Suprapubic skin (tissue), 4 donors: ENCODE measurements at regions not wholly inside any gene's neighbourhood (a gene's known extent, or its start where the extent isn't known, plus 50 kb on each side); places are given as distances from the start of the nearest gene placed in this dataset.

ENCODE experiments used
- DNase-seq, 2 donors: peaks; one replicate each; pipeline ENCODE4 v3.0.0-alpha.2; 2019; ENCODE audit warnings: low spot score in 2 of 2
- H3K27ac ChIP-seq: fragments of 200-600 bp; sonication (generic); one replicate; pipeline ENCODE4 v1.5.1; 2019
- H3K27me3 ChIP-seq: fragments of 200-600 bp; sonication (generic); one replicate; pipeline ENCODE4 v1.5.1; 2019
- H3K36me3 ChIP-seq: fragments of 200-600 bp; sonication (generic); one replicate; pipeline ENCODE4 v1.5.1; 2019
- H3K4me1 ChIP-seq: fragments of 200-600 bp; sonication (generic); one replicate; pipeline ENCODE4 v1.5.1; 2019
- H3K4me3 ChIP-seq: fragments of 200-600 bp; sonication (generic); one replicate; pipeline ENCODE4 v1.5.1; 2019; ENCODE audit warnings: mild to moderate bottlenecking
- H3K9me3 ChIP-seq: fragments of 200-600 bp; sonication (generic); one replicate; pipeline ENCODE4 v1.5.1; 2019
- CTCF ChIP-seq, 2 donors: fragments of 200-600 bp in 1 of 2; fragments of 450-650 bp in 1 of 2; sonication (generic) in 1 of 2; IDR thresholded peaks; one replicate each; pipeline ENCODE4 v1.5.1; 2016 to 2019; ENCODE audit warnings: antibody characterized with exemption in 2 of 2, mild to moderate bottlenecking in 1 of 2, moderate library complexity in 1 of 2
- EP300 ChIP-seq: sonication (generic); formaldehyde crosslinking; IDR thresholded peaks from one replicate; pipeline ENCODE4 v1.6.1; 2017; ENCODE audit warnings: antibody characterized with exemption
- POLR2A ChIP-seq, 2 donors: fragments of 450-650 bp; IDR thresholded peaks; one replicate each; pipeline ENCODE4 v1.6.1; 2017; ENCODE audit warnings: antibody characterized with exemption in 2 of 2, mild to moderate bottlenecking in 2 of 2, moderate library complexity in 2 of 2
- POLR2AphosphoS5 ChIP-seq, 3 donors: sonication (generic); formaldehyde crosslinking; IDR thresholded peaks; one replicate each; pipeline ENCODE4 v1.6.1; 2017; ENCODE audit warnings: antibody characterized with exemption in 3 of 3
- WGBS: methylation state at CpG from one replicate; pipeline ENCODE4 v1.1.5; 2018; 5-methylcytosine and 5-hydroxymethylcytosine counted together

GRCh38 chr4:120509719-120510118 is 412.8 kb downstream of the PRDM5 start:
- Histone ChIP-seq H3K4me1 (no peaks in the 10 kb centered on the region), H3K27me3 (no peaks in the 10 kb centered on the region), H3K36me3 (no peaks in the 10 kb centered on the region), H3K4me3 (no peak overlapping the region), H3K27ac (no peak overlapping the region), H3K9me3 (no peaks in the 10 kb centered on the region)
- WGBS, result 100% methylated on average over 1 of the region's 1 CpG
- no peak for DNase-seq
- TF ChIP-seq POLR2AphosphoS5 (IDR thresholded peaks at IDR 0.05), result no peak
- no peak for TF ChIP-seq EP300
- no peak for TF ChIP-seq CTCF (IDR thresholded peaks at IDR 0.05)
- no peak for TF ChIP-seq POLR2A (IDR thresholded peaks at IDR 0.05)

GRCh38 chr4:120509222-120509621 is 413.3 kb downstream of the PRDM5 start:
- TF ChIP-seq POLR2AphosphoS5 (IDR thresholded peaks at IDR 0.05), result no peak
- TF ChIP-seq EP300, result no peak
- no peak for TF ChIP-seq POLR2A (IDR thresholded peaks at IDR 0.05)
- no peak overlapping the region for H3K4me3 ChIP-seq
- no peaks in the 10 kb centered on the region for H3K9me3 ChIP-seq
- no peak overlapping the region for H3K27ac ChIP-seq
- no peaks in the 10 kb centered on the region for H3K27me3 ChIP-seq
- 49% methylated on average over 4 of the region's 4 CpGs for WGBS
- no peak for DNase-seq
- no peaks in the 10 kb centered on the region for H3K36me3 ChIP-seq
- no peaks in the 10 kb centered on the region for H3K4me1 ChIP-seq

GRCh38 chr4:120508036-120508435 is 414.5 kb downstream of the PRDM5 start:
- Histone ChIP-seq H3K27me3 (no peaks in the 10 kb centered on the region), H3K4me3 (no peak overlapping the region), H3K4me1 (no peaks in the 10 kb centered on the region), H3K27ac (no peak overlapping the region), H3K9me3 (no peaks in the 10 kb centered on the region), H3K36me3 (no peaks in the 10 kb centered on the region)
- TF ChIP-seq POLR2A (IDR thresholded peaks at IDR 0.05) (no peak), POLR2AphosphoS5 (IDR thresholded peaks at IDR 0.05) (no peak), CTCF (IDR thresholded peaks at IDR 0.05) (no peak), EP300 (no peak)
- 98% methylated on average over 1 of the region's 1 CpG for WGBS
- DNase-seq, result no peak

- Histone ChIP-seq H3K4me3 (no peak overlapping the region), H3K36me3 (no peaks in the 10 kb centered on the region), H3K4me1 (no peaks in the 10 kb centered on the region), H3K27me3 (no peaks in the 10 kb centered on the region), H3K9me3 (no peaks in the 10 kb centered on the region), H3K27ac (no peak overlapping the region)
- WGBS, result 82% methylated on average over 1 of the region's 1 CpG
- no peak for DNase-seq
- TF ChIP-seq POLR2A (IDR thresholded peaks at IDR 0.05), result no peak
- TF ChIP-seq CTCF (IDR thresholded peaks at IDR 0.05), result no peak
- no peak for TF ChIP-seq POLR2AphosphoS5 (IDR thresholded peaks at IDR 0.05)
- TF ChIP-seq EP300, result no peak
Measured at GRCh38 chr4:120506536-120506935, 416.0 kb downstream of the PRDM5 start.

GRCh38 chr4:120498678-120499077 is 423.8 kb downstream of the PRDM5 start:
- DNase-seq, result no peak
- no peaks in the 10 kb centered on the region for H3K36me3 ChIP-seq
- H3K27me3 ChIP-seq, result no peaks in the 10 kb centered on the region
- H3K27ac ChIP-seq, result no peak overlapping the region
- H3K4me1 ChIP-seq, result no peaks in the 10 kb centered on the region
- WGBS, result 76% methylated on average over 1 of the region's 1 CpG
- no peak overlapping the region for H3K4me3 ChIP-seq
- TF ChIP-seq POLR2AphosphoS5 (IDR thresholded peaks at IDR 0.05), result no peak
- TF ChIP-seq CTCF (IDR thresholded peaks at IDR 0.05), result no peak
- TF ChIP-seq EP300, result no peak
- TF ChIP-seq POLR2A (IDR thresholded peaks at IDR 0.05), result no peak
- H3K9me3 ChIP-seq, result no peaks in the 10 kb centered on the region

GRCh38 chr4:120491481-120491880 is 424.8 kb upstream of the MAD2L1 start:
- DNase-seq, result no peak
- TF ChIP-seq POLR2A (IDR thresholded peaks at IDR 0.05), result no peak
- TF ChIP-seq POLR2AphosphoS5 (IDR thresholded peaks at IDR 0.05), result no peak
- no peak for TF ChIP-seq EP300
- TF ChIP-seq CTCF (IDR thresholded peaks at IDR 0.05), result no peak
- 57% methylated on average over 3 of the region's 3 CpGs for WGBS
- no peak overlapping the region for H3K27ac ChIP-seq
- no peaks in the 10 kb centered on the region for H3K4me1 ChIP-seq
- H3K27me3 ChIP-seq, result no peaks in the 10 kb centered on the region
- no peak overlapping the region for H3K4me3 ChIP-seq
- no peaks in the 10 kb centered on the region for H3K9me3 ChIP-seq
- H3K36me3 ChIP-seq, result no peaks in the 10 kb centered on the region
